HEK293T (cell line): ENCODE measurements at regions not wholly inside any gene's neighbourhood (a gene's known extent, or its start where the extent isn't known, plus 50 kb on each side); places are given as distances from the start of the nearest gene placed in this dataset.

Experiments used
- ARNT ChIP-seq: fragments of 450-650 bp; IDR thresholded peaks from 2 replicates; pipeline ENCODE4 v1.6.1; 2017; ENCODE audit warnings: mild to moderate bottlenecking
- BHLHE40 ChIP-seq: fragments of 450-650 bp; IDR thresholded peaks from 2 replicates; pipeline ENCODE4 v1.6.1; 2016; ENCODE audit warnings: mild to moderate bottlenecking, moderate library complexity, borderline replicate concordance
- ELF4 ChIP-seq: fragments of 450-650 bp; IDR thresholded peaks from 2 replicates; pipeline ENCODE4 v1.6.1; 2017; ENCODE audit warnings: antibody characterized with exemption
- FOXK2 ChIP-seq: fragments of 450-650 bp; IDR thresholded peaks from 2 replicates; pipeline ENCODE4 v1.6.1; 2016; ENCODE audit warnings: mild to moderate bottlenecking
- FOXM1 ChIP-seq: fragments of 450-650 bp; IDR thresholded peaks from 2 replicates; pipeline ENCODE4 v1.6.1; 2017; ENCODE audit warnings: mild to moderate bottlenecking, borderline replicate concordance
- HDGF ChIP-seq: fragments of 450-650 bp; IDR thresholded peaks from 2 replicates; pipeline ENCODE4 v1.6.1; 2017; ENCODE audit warnings: antibody characterized with exemption, borderline replicate concordance
- L3MBTL2 ChIP-seq: fragments of 450-650 bp; conservative IDR thresholded peaks from 2 replicates; pipeline ENCODE4 v1.6.1; 2016; ENCODE audit warnings: mild to moderate bottlenecking
- LEF1 ChIP-seq: fragments of 450-650 bp; IDR thresholded peaks from 2 replicates; pipeline ENCODE4 v1.6.1; 2017; ENCODE audit warnings: mild to moderate bottlenecking, borderline replicate concordance
- SP1 ChIP-seq: fragments of 450-650 bp; IDR thresholded peaks from 2 replicates; pipeline ENCODE4 v1.6.1; 2017
- SUZ12 ChIP-seq: fragments of 450-650 bp; IDR thresholded peaks from 2 replicates; pipeline ENCODE4 v1.6.1; 2016; ENCODE audit warnings: mild to moderate bottlenecking
- TARDBP ChIP-seq: fragments of 450-650 bp; IDR thresholded peaks from 2 replicates; pipeline ENCODE4 v1.6.1; 2016
- ZNF384 ChIP-seq: fragments of 450-650 bp; IDR thresholded peaks from 2 replicates; pipeline ENCODE4 v1.6.1; 2016

DNA sequence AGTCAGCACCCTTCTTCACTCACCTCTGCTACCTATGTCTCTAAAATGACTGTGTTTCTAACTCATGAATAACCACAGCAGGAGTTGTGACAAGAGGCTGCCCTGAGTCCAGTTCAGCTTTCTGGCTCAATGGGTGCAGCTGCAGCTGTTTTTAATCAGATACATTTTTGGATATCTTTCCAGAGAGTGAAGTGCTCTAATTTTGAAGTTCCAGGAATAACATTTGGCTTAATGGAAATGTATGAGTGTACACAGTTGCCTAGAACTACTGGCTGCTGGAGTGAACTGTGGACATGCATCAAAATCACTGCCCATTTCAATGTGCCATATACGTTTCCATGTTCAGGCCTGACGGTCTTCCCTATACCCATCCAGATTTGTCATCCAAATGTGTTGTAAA, 769.5 kb upstream of the ANO3 start:
- TF ChIP-seq SP1 (no peak), TARDBP (no peak), FOXM1 (no peak), BHLHE40 (no peak), ZNF384 (no peak), LEF1 (no peak), ELF4 (no peak), SUZ12 (no peak), ARNT (no peak), HDGF (no peak), FOXK2 (no peak), L3MBTL2 (no peak)
